ENCODE measurements at regions not wholly inside any gene's neighbourhood (a gene's known extent, or its start where the extent isn't known, plus 50 kb on each side); places are given as distances from the start of the nearest gene placed in this dataset.

DNA sequence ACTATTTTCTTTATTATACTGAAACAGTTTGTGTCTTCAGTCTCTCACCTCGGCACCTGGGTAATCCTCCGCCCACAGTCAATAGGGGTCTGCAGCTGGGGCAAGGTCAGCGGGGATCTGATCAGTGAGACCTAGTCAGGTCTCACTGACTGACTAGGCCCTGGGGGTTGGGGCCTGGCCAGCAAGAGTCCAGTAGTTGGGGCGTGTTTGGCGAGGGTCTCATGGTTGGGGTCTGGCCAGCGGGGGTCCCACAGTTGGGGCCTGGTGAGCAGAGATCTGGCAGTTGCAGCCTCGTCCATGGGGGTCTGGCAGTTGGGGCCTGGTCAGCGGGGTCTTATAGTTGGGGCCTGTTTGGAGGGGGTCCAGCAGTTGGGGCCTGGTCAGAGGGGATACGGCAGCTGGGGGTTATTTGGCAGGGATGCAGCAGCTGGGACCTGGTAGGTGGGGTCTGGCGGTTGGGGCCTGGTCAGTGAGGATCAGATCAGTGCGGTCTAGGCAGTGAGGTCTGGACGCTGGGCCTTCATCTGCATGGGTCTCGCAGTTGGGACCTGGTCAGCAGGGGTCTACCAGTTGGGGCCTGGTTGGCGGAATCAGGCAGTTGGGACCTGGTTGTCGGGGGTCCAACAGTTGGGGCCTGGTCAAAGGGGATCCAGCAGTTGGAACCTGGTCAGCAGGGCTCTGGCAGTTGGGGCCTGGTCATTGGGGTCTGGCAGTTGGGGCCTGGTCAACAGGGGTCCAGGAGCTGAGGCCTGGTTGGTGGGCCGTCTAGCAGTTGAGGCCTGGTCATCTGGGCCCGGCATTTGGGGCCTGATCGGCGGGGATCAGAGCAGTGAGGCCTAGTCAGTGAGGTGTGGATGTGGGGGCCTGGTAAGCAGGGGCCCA lies 61.1 kb upstream of the TPM4 start:
- no peak overlapping the region for H3K4me3 ChIP-seq (replicated peaks in 1 of 4; ENCODE audit: control extremely low read depth in 1 of 4, insufficient read depth in 1 of 4, low read depth in 3 of 4, low read length in 4 of 4)
- no peak overlapping the region for H3K27ac ChIP-seq (ENCODE audit: insufficient read depth, low read length)
- no peaks in the 10 kb centered on the region for H3K4me1 ChIP-seq (ENCODE audit: control insufficient read depth, extremely low read depth, insufficient read depth, low read length)
- H3K36me3 ChIP-seq (ENCODE audit: control insufficient read depth, insufficient read depth, low read length), result no peaks in the 10 kb centered on the region
- no peak overlapping the region for H3K9ac ChIP-seq (ENCODE audit: insufficient read depth, low read length)
- H4K20me1 ChIP-seq (ENCODE audit: control insufficient read depth, extremely low read depth, insufficient read depth, low read length), result no peaks in the 10 kb centered on the region
- H3K9me3 ChIP-seq (ENCODE audit: control insufficient read depth, insufficient read depth, low read depth, low read length), result no peaks in the 10 kb centered on the region
- H2AFZ ChIP-seq (ENCODE audit: low read length), result no peak overlapping the region
- H3K79me2 ChIP-seq (ENCODE audit: control insufficient read depth, insufficient read depth, low read length), result no peaks in the 10 kb centered on the region
- H3K4me2 ChIP-seq (ENCODE audit: extremely low read depth, insufficient read depth, low read length), result no peak overlapping the region
- H3K27me3 ChIP-seq (ENCODE audit: control insufficient read depth, insufficient read depth, low read length), result no peaks in the 10 kb centered on the region
- no peak for DNase-seq (ENCODE audit: low read depth in 2 of 2)
- TF ChIP-seq EZH2 (IDR thresholded peaks at IDR 0.05; ENCODE audit: low read length, missing control alignments), result no peak
- TF ChIP-seq, protein P1, sequence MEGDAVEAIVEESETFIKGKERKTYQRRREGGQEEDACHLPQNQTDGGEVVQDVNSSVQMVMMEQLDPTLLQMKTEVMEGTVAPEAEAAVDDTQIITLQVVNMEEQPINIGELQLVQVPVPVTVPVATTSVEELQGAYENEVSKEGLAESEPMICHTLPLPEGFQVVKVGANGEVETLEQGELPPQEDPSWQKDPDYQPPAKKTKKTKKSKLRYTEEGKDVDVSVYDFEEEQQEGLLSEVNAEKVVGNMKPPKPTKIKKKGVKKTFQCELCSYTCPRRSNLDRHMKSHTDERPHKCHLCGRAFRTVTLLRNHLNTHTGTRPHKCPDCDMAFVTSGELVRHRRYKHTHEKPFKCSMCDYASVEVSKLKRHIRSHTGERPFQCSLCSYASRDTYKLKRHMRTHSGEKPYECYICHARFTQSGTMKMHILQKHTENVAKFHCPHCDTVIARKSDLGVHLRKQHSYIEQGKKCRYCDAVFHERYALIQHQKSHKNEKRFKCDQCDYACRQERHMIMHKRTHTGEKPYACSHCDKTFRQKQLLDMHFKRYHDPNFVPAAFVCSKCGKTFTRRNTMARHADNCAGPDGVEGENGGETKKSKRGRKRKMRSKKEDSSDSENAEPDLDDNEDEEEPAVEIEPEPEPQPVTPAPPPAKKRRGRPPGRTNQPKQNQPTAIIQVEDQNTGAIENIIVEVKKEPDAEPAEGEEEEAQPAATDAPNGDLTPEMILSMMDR (conservative IDR thresholded peaks at IDR 0.05 in 1 of 2, IDR thresholded peaks at IDR 0.05 in 1 of 2; ENCODE audit: low read depth in 1 of 2, low read length in 2 of 2), result no peak

DNA sequence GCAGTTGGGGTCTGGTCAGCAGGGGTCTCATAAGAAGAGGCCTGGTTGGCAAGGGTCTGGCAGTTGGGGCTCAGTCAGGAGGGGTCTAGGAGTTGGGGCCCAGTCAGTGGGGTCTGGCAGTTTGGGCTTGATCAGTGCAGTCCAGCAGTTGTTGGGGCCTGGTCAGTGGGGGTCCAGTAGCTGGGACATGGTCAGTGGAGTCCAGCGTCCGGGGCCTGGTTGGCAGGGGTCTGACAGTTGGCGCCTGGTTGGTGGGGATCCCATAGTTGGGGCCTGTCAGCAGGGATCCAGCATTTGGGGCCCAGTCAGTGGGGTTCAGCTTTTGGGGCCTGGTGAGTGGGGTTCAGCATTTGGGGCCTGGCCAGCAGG lies 60.5 kb upstream of the TPM4 start:
- H4K20me1 ChIP-seq (ENCODE audit: control insufficient read depth, extremely low read depth, insufficient read depth, low read length), result no peaks in the 10 kb centered on the region
- no peaks in the 10 kb centered on the region for H3K79me2 ChIP-seq (ENCODE audit: control insufficient read depth, insufficient read depth, low read length)

DNA sequence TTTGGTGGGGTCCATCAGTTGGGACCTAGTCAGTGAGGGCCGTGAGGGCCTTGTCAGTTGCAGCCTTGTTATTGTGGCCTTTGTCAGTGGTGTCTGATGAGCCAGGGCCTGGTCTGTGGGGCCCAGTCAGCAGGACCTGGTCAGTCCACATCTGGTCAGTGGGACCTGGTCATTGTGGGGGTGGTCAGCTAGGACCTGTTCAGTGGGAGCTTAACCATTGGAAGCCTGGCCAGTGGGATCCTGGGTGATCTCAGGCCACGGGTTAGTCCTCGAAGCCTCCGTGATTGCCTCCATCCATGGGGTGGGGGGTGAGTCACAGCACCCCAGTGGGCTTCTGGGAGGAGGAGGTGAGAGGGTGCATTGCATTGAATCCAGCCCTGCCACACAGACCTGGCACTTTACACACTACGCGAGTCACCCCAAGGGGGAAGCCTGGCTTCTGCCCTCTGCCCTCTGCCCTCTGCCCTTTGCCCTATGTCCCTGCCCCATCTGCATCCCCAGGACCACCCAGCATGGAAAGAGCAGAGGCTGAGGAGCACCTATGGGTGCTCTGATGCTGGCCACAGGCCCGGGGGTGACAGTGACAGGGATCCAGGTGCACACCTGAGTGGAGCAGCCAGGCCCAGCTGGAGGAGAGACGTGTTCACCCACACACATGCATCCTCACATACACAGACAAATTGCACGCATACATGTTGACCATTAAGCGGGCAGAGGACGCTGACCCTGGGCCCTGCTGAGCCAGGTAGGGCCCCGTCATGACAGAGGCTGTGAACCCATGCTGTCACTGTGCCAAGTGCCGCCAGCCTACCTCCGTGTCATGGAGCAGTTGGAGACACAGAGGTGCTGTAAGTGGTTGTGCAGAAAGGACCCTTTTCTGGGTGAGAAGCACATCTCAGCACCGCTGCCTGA lies 59.8 kb upstream of the TPM4 start:
- no peak for TF ChIP-seq EZH2 (IDR thresholded peaks at IDR 0.05; ENCODE audit: low read length, missing control alignments)
- TF ChIP-seq, protein P1 (conservative IDR thresholded peaks at IDR 0.05 in 1 of 2, IDR thresholded peaks at IDR 0.05 in 1 of 2; ENCODE audit: low read depth in 1 of 2, low read length in 2 of 2), result no peak
- H4K20me1 ChIP-seq (ENCODE audit: control insufficient read depth, extremely low read depth, insufficient read depth, low read length), result no peaks in the 10 kb centered on the region
- H2AFZ ChIP-seq (ENCODE audit: low read length), result no peak overlapping the region
- H3K36me3 ChIP-seq (ENCODE audit: control insufficient read depth, insufficient read depth, low read length), result no peaks in the 10 kb centered on the region
- H3K79me2 ChIP-seq (ENCODE audit: control insufficient read depth, insufficient read depth, low read length), result no peaks in the 10 kb centered on the region
- DNase-seq (ENCODE audit: low read depth in 2 of 2), result no peak
- H3K4me3 ChIP-seq (replicated peaks in 1 of 4; ENCODE audit: control extremely low read depth in 1 of 4, insufficient read depth in 1 of 4, low read depth in 3 of 4, low read length in 4 of 4), result no peak overlapping the region
- H3K9me3 ChIP-seq (ENCODE audit: control insufficient read depth, insufficient read depth, low read depth, low read length), result no peaks in the 10 kb centered on the region
- no peak overlapping the region for H3K9ac ChIP-seq (ENCODE audit: insufficient read depth, low read length)
- H3K27me3 ChIP-seq (ENCODE audit: control insufficient read depth, insufficient read depth, low read length), result no peaks in the 10 kb centered on the region
- no peak overlapping the region for H3K27ac ChIP-seq (ENCODE audit: insufficient read depth, low read length)
- no peaks in the 10 kb centered on the region for H3K4me1 ChIP-seq (ENCODE audit: control insufficient read depth, extremely low read depth, insufficient read depth, low read length)
- H3K4me2 ChIP-seq (ENCODE audit: extremely low read depth, insufficient read depth, low read length), result no peak overlapping the region

More for the DNA sequence above, 60.5 kb upstream of the TPM4 start:
- Histone ChIP-seq H3K27ac (ENCODE audit: insufficient read depth, low read length) (no peak overlapping the region), H3K4me3 (replicated peaks in 1 of 4; ENCODE audit: control extremely low read depth in 1 of 4, insufficient read depth in 1 of 4, low read depth in 3 of 4, low read length in 4 of 4) (no peak overlapping the region), H3K9ac (ENCODE audit: insufficient read depth, low read length) (no peak overlapping the region), H3K9me3 (ENCODE audit: control insufficient read depth, insufficient read depth, low read depth, low read length) (no peaks in the 10 kb centered on the region), H2AFZ (ENCODE audit: low read length) (no peak overlapping the region), H3K36me3 (ENCODE audit: control insufficient read depth, insufficient read depth, low read length) (no peaks in the 10 kb centered on the region), H3K27me3 (ENCODE audit: control insufficient read depth, insufficient read depth, low read length) (no peaks in the 10 kb centered on the region), H3K4me2 (ENCODE audit: extremely low read depth, insufficient read depth, low read length) (no peak overlapping the region), H3K4me1 (ENCODE audit: control insufficient read depth, extremely low read depth, insufficient read depth, low read length) (no peaks in the 10 kb centered on the region)
- no peak for TF ChIP-seq EZH2 (IDR thresholded peaks at IDR 0.05; ENCODE audit: low read length, missing control alignments)
- DNase-seq (ENCODE audit: low read depth in 2 of 2), result no peak
